HuH-7 (cell line): ENCODE measurements at regions not wholly inside any gene's neighbourhood (a gene's known extent, or its start where the extent isn't known, plus 50 kb on each side); places are given as distances from the start of the nearest gene placed in this dataset.
"Not testable (repeated sequence)": the region's sequence is repeated elsewhere in the genome, so short reads cannot be mapped to it uniquely, and the experiment has no call there.

Experiments used
- DNase-seq: peaks from one replicate; pipeline ENCODE4 v3.0.0; 2011; ENCODE audit warnings: low spot score

DNA sequence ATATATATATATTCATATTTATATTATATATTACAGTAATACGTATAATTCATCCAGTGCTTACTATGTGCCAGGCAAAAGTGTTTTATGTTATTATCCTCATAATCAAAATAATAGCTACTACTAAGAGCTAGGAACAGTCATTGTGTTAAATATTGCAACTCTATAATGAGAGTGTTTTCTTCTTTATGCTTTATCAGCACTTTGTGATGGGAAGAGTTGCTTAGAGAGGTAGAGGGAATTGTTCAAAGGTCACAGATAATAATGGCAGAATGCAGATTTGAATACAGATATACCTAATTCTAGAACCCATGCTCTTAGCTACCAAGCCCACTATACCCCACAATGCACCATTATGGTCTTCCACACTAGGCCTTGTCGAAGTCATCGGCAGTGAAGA lies 318.8 kb upstream of the PPARGC1A start:
- DNase-seq = no peak

GRCh38 chr4:24204708-24205107 lies 314.9 kb upstream of the PPARGC1A start:
- DNase-seq = not testable (repeated sequence)

- no peak for DNase-seq
These were observed 314.1 kb upstream of the PPARGC1A start for GRCh38 chr4:24203926-24204325.

DNA sequence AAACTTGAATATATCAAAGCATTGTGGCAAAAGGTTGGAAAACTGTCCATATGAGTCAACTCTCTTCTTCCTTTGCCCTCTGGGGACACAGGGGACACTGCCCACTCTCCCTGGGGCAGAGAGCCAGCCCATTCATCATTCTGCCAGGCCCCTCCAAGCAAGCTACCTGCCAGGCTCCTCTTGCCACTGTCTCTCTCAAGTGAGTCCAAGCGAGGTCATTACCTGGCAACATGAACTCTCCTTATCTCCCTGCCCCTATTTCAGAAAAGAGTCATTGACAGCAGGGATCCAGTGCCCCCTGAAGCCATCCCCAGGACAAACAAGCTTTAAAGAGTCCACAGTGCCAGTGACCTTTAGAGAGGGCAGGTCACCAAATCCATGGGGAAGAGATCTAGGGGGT lies 312.7 kb upstream of the PPARGC1A start:
- DNase-seq = no peak

DNA sequence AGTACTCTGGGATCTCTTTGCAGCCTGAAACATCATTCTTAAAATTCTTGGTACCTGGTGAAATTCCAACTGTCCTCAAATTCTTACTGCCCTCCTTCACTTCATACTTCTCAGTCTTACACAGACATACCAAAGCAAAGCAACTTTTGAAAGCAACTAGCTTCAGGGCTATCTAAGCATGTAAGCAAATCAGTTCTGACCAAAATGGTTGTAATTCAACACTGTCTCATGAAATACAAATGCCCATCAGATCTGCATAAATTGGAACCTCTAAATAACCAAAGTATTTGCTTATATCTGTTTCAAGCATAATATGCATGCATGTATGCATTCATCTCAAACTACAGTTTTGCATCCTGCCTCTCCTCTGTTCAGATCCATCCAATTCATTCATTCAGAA lies 308.1 kb upstream of the PPARGC1A start:
- no peak for DNase-seq

DNA sequence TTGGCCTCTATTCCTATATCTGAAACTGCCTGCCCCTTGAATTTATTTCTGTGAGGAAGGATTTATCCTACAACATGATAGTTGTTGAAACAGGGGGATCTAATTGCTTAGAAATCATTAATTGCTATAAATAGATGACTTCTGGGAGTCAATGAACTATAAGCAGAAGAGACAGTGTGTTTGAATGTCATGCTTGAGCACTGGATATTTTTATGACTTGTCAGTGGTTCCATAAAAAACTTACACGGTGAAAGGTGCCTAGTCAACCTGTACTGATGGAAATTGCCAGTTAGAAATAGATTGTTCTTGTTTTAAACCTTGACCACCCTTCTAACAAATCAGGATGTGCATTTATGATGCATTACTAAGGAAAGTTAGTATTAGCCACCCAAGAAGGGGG lies 306.9 kb upstream of the PPARGC1A start:
- no peak for DNase-seq

GRCh38 chr4:24195991-24196736 lies 306.3 kb upstream of the PPARGC1A start:
- no peak for DNase-seq

DNA sequence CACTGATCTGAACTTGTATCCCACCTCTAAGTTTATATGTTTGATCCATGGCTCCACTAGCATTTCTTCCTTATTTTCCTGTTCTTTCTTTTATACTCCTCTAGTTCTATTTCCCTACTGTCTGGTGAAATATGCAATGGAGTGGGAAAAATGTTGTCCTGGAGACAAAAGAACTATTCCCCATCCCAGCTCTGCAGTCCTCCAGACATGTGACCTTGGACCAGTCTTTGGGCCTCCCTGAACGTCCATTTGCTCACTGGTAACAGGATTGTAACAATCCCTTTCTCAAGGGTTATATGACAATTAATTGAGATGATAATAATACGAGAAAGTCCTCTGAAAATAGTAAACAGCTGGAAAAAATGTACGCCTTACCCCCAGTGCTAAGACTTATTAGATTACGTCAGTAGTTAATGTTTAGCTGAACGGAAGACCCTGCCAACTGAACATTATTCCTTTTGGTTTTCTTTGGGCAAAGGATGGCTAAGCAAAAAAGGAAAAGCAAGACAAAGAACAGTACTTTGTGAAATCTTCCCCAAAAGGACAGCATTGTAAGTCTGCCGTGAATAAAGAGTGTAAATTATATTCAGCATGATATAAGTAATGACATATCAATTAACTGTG lies 302.3 kb upstream of the PPARGC1A start:
- no peak for DNase-seq

DNA sequence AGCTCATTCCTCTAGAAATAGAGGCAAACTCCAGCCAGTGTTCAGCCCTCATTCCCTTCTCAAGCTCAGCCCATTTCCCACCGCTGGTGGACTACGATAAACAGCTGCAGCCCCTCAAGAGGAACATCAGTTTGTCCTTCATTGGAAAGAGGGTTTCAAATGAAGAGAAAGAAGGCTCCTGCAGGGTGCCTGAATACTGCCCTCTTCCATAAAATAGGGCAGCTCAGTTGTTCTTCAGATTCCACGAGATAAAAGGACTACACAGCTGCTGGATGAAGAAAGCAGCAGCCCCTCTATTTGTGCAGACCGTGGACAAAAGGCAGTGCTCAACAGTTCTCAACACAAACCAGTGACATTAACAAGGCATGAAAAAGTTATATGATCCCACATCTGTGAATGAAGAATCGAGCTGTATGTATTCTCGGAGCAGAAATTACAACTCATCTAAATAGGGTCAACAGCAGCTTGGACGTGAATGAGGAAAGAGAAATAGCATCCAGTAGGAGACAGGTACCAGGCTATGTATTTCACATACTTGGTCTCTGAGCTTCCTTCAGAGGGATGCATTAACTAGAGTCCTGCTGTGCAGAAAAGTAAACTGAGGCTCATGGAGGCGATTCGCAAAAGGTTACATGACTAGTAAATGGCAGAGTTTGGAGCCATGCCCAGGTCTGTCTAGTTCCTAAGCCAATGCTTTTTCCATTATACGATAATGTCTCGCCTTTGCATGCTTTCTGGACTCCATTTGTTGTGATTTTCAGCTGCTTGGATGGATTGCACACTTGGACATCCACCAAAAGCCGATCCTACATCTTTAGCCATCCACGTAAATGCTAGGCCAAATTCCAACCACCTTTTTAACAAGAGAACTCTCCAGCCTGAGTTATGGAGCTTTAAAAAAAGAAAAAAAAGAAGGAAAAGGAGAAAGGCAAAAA lies 301.2 kb upstream of the PPARGC1A start:
- DNase-seq = no peak

GRCh38 chr4:24188459-24188858 lies 298.6 kb upstream of the PPARGC1A start:
- no peak for DNase-seq

- DNase-seq = no peak
These were observed 296.6 kb upstream of the PPARGC1A start for GRCh38 chr4:24186466-24186865.

DNA sequence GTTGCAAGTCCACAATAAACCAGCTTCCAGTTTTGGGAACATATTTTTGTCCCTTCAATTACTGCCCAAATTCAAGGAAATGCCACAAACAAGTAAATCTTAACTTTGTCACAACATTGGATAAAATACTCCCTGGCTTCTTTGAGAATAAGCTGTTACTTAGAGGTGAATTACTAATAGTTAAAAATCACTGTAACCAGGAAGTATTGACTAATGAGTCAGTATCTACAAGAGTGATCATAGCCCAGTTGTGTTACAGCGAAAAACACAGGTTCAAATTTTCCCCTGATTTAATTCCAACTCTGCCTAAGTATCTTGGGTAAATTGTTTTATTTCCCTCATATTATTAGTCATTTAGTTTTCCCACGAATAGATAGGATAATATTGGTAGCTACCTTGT lies 291.2 kb upstream of the PPARGC1A start:
- no peak for DNase-seq

- DNase-seq = no peak
These were observed 290.7 kb upstream of the PPARGC1A start for GRCh38 chr4:24180586-24180985.

GRCh38 chr4:24179201-24179840 lies 289.5 kb upstream of the PPARGC1A start:
- DNase-seq = no peak

- not testable (repeated sequence) for DNase-seq
These were observed 287.6 kb upstream of the PPARGC1A start for GRCh38 chr4:24177443-24177842.

GRCh38 chr4:24175707-24176106 lies 285.9 kb upstream of the PPARGC1A start:
- no peak for DNase-seq

DNA sequence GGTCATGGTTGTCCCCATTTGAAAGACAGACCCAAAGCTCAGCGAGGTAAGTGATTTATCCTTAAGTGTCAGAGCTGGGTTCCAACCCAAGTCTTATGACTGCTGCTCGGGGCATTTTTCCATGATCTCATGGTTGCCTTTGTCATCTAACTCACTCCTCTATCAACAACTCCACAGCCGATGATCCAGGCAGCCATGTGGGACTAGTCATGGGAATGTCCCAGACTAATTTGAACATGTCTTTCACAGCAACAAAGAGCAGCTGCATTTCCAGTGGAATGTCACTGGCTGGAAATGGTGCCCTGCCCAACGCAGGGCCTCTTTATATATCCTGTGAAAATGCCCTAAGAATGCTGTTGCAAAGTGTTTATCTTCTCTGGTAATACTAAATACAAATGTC lies 284.8 kb upstream of the PPARGC1A start:
- DNase-seq = no peak

DNA sequence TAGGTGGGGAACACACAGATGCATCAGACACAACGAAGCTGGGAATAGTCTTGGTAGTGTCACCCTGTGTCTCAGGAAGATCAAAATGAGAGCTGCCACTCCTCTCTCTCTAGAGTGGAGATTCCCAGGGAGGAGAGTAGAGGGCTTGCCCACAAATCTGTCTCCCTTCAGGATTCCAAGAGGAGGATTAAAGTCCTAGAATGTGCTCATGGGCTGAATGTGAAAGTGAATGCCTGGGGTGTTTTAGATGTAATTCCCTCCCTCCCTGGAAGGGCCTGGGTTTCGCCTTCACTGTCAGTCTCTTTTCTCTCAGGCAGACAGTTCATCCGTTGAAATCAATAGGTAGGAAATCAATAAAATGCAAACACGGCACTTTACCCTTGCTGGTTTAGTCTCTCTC lies 282.6 kb upstream of the PPARGC1A start:
- DNase-seq = no peak

GRCh38 chr4:24169956-24170355 lies 280.1 kb upstream of the PPARGC1A start:
- no peak for DNase-seq

DNA sequence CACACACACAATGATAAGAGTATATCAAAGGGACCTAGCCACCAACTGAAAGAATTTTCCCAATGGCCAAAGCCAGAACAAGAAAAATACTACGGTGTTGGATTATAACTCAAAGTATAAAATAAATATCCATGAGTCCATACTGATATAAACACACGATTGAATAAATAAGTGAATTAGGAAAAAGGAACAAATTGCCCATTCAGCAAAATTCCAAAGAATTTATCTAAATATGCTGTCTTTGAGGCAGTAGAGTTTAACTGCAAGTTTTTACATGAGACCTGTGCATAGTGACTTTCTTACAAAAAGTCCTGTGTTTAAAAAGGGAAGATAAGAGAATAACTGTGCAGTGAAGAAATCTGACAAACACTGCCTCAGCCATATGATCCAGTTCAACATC lies 278.8 kb upstream of the PPARGC1A start:
- no peak for DNase-seq

GRCh38 chr4:24166501-24166900 lies 276.7 kb upstream of the PPARGC1A start:
- DNase-seq = no peak

- DNase-seq = no peak
These were observed 274.9 kb upstream of the PPARGC1A start for GRCh38 chr4:24164797-24165196.
